Neural progenitor cell (in vitro differentiated cells): ENCODE measurements at regions not wholly inside any gene's neighbourhood (a gene's known extent, or its start where the extent isn't known, plus 50 kb on each side); places are given as distances from the start of the nearest gene placed in this dataset.

ENCODE experiments used
- CTCF ChIP-seq: fragments of 200-600 bp; sonication (generic); IDR thresholded peaks from 2 replicates; pipeline ENCODE4 v1.5.1; 2017; ENCODE audit warnings: antibody characterized with exemption, mild to moderate bottlenecking
- EZH2 ChIP-seq: fragments of 200-600 bp; sonication (generic); IDR thresholded peaks from 2 replicates; pipeline ENCODE4 v1.6.1; 2017; ENCODE audit warnings: antibody characterized with exemption, mild to moderate bottlenecking, moderate library complexity

- TF ChIP-seq CTCF (no peak), EZH2 (no peak)
These were observed 244.8 kb downstream of the TLE3 start for GRCh38 chr15:69852916-69853315.
